ENCODE measurements at regions not wholly inside any gene's neighbourhood (a gene's known extent, or its start where the extent isn't known, plus 50 kb on each side); places are given as distances from the start of the nearest gene placed in this dataset.

DNA sequence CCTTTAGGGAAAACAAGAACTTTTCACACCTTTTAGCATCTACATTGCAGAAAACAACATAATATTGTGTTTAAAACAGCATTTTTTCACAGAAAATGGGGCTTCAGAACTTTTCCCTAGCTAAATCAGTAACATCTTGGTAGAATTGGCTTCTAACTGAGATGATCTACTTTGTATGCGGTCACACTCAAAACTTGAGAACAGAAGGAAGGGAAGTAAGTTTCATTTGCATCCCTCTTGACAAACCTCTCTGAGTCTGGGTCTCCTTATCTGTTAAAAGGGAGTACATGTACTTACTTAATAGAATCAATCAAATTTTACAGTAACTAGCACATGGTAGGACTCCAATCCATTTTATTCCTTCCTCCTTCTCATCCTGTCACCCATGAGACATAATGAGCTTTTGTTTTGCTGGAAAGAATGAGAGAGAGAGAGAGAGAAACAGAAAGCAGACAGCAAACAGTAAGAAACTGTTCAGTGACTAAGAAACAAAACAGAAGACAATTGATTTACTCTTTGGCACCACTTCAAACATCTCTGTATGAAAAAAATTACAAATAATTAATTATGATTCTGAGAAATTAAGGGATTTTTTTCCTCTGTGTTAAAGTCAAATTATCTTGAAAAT is 387.3 kb downstream of the SATB2 start:
- Histone ChIP-seq H3K4me1 (ENCODE audit: control insufficient read depth, extremely low read depth, insufficient read depth, low read length) (no peaks in the 10 kb centered on the region), H3K4me2 (ENCODE audit: control insufficient read depth, extremely low read depth, insufficient read depth, low read depth, low read length) (no peak overlapping the region), H3K4me3 (ENCODE audit: control insufficient read depth in 2 of 3, extremely low read depth in 1 of 3, insufficient read depth in 2 of 3, low read depth in 1 of 3, low read length in 3 of 3) (no peak overlapping the region), H2AFZ (ENCODE audit: control insufficient read depth, low read length) (no peak overlapping the region), H3K79me2 (ENCODE audit: control insufficient read depth, insufficient read depth, low read length) (no peaks in the 10 kb centered on the region), H3K9ac (ENCODE audit: control insufficient read depth, extremely low read depth, insufficient read depth, low read length) (no peak overlapping the region), H3K9me1 (ENCODE audit: control insufficient read depth, extremely low read depth, insufficient read depth, low read length) (no peaks in the 10 kb centered on the region), H3K27ac (ENCODE audit: control insufficient read depth, insufficient read depth, low read length) (no peak overlapping the region), H3K9me3 (ENCODE audit: control insufficient read depth, low read depth, low read length) (no peaks in the 10 kb centered on the region), H3K27me3 (ENCODE audit: control insufficient read depth, extremely low read depth, insufficient read depth, low read length) (no peaks in the 10 kb centered on the region), H3K36me3 (ENCODE audit: control insufficient read depth in 2 of 2, extremely low read depth in 1 of 2, insufficient read depth in 2 of 2, low read length in 2 of 2) (no peaks in the 10 kb centered on the region), H4K20me1 (ENCODE audit: control insufficient read depth, extremely low read depth, insufficient read depth, low read length) (no peaks in the 10 kb centered on the region)
- DNase-seq (ENCODE audit: low read depth, low spot score), result no peak
- no peak for FAIRE-seq
- TF ChIP-seq EZH2 (IDR thresholded peaks at IDR 0.05; ENCODE audit: low read length), result no peak
- TF ChIP-seq, protein P1, sequence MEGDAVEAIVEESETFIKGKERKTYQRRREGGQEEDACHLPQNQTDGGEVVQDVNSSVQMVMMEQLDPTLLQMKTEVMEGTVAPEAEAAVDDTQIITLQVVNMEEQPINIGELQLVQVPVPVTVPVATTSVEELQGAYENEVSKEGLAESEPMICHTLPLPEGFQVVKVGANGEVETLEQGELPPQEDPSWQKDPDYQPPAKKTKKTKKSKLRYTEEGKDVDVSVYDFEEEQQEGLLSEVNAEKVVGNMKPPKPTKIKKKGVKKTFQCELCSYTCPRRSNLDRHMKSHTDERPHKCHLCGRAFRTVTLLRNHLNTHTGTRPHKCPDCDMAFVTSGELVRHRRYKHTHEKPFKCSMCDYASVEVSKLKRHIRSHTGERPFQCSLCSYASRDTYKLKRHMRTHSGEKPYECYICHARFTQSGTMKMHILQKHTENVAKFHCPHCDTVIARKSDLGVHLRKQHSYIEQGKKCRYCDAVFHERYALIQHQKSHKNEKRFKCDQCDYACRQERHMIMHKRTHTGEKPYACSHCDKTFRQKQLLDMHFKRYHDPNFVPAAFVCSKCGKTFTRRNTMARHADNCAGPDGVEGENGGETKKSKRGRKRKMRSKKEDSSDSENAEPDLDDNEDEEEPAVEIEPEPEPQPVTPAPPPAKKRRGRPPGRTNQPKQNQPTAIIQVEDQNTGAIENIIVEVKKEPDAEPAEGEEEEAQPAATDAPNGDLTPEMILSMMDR (optimal IDR thresholded peaks at IDR 0.05 in 1 of 3, IDR thresholded peaks at IDR 0.05 in 1 of 3, conservative IDR thresholded peaks at IDR 0.05 in 1 of 3; ENCODE audit: extremely low read depth in 1 of 3, insufficient read depth in 2 of 3, low read length in 3 of 3), result no peak
- dilution Hi-C loops (cut with MboI; ENCODE audit: extremely low pct_ligation_motif_present, low sequenced_read_pairs), result no loop called here

DNA sequence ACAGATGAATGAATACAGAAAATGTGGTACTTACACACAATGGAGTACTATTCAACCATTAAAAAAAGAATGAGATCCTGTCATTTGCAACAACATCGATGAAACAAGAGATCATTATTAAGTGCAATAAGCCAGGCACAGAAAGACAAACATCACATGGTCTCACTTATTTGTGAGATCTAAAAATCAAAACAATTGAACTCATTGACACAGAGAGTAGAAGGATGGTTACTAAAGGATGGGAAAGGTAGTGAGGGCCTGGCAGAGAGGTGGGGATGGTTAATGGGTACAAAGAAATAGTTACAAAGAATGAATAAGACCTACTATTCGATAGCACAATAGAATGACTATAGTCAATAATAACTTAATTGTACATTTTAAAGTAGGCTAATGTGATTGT is 393.5 kb downstream of the SATB2 start:
- Histone ChIP-seq H2AFZ (ENCODE audit: control insufficient read depth, low read length) (no peak overlapping the region), H3K27ac (ENCODE audit: control insufficient read depth, insufficient read depth, low read length) (no peak overlapping the region), H3K27me3 (ENCODE audit: control insufficient read depth, extremely low read depth, insufficient read depth, low read length) (no peaks in the 10 kb centered on the region), H3K36me3 (ENCODE audit: control insufficient read depth in 2 of 2, extremely low read depth in 1 of 2, insufficient read depth in 2 of 2, low read length in 2 of 2) (no peaks in the 10 kb centered on the region), H3K79me2 (ENCODE audit: control insufficient read depth, insufficient read depth, low read length) (no peaks in the 10 kb centered on the region), H3K9me1 (ENCODE audit: control insufficient read depth, extremely low read depth, insufficient read depth, low read length) (no peaks in the 10 kb centered on the region), H3K9ac (ENCODE audit: control insufficient read depth, extremely low read depth, insufficient read depth, low read length) (no peak overlapping the region), H4K20me1 (ENCODE audit: control insufficient read depth, extremely low read depth, insufficient read depth, low read length) (no peaks in the 10 kb centered on the region), H3K4me1 (ENCODE audit: control insufficient read depth, extremely low read depth, insufficient read depth, low read length) (no peaks in the 10 kb centered on the region), H3K9me3 (ENCODE audit: control insufficient read depth, low read depth, low read length) (no peaks in the 10 kb centered on the region), H3K4me3 (ENCODE audit: control insufficient read depth in 2 of 3, extremely low read depth in 1 of 3, insufficient read depth in 2 of 3, low read depth in 1 of 3, low read length in 3 of 3) (no peak overlapping the region), H3K4me2 (ENCODE audit: control insufficient read depth, extremely low read depth, insufficient read depth, low read depth, low read length) (no peak overlapping the region)
- FAIRE-seq (no peak), DNase-seq (ENCODE audit: low read depth, low spot score) (no peak)
- TF ChIP-seq, protein P1 (optimal IDR thresholded peaks at IDR 0.05 in 1 of 3, IDR thresholded peaks at IDR 0.05 in 1 of 3, conservative IDR thresholded peaks at IDR 0.05 in 1 of 3; ENCODE audit: extremely low read depth in 1 of 3, insufficient read depth in 2 of 3, low read length in 3 of 3), result no peak
- TF ChIP-seq EZH2 (IDR thresholded peaks at IDR 0.05; ENCODE audit: low read length), result no peak
- dilution Hi-C loops (cut with MboI; ENCODE audit: extremely low pct_ligation_motif_present, low sequenced_read_pairs), result no loop called here

Measured in keratinocyte (primary cell).